NCI-H774 (cell line): ENCODE measurements at regions not wholly inside any gene's neighbourhood (a gene's known extent, or its start where the extent isn't known, plus 50 kb on each side); places are given as distances from the start of the nearest gene placed in this dataset.
"Not testable (repeated sequence)": the region's sequence is repeated elsewhere in the genome, so short reads cannot be mapped to it uniquely, and the experiment has no call there.

Experiments
- DNase-seq: peaks from one replicate; lab custom pipeline; 2025; lab: John Stamatoyannopoulos, UW

DNA sequence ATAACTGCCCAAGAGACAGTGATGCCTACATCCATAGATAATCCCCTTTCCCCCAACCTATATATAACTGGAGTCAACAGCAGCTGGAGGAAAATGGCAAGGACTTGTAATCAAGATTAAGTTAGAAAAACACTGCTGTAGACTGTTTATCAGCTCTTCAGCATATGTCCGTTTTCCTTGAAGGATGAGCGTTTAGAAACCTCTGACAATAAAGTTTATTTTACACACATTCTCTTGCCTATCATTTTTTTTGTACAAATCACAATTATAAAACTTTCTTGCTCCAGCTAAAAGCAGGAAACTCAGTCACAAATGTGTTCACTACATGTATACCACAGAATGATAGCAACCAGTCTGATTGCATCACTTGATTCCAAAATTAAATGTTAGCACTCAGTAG lies 50.8 kb downstream of the PPIAL4G start:
- not testable (repeated sequence) for DNase-seq

DNA sequence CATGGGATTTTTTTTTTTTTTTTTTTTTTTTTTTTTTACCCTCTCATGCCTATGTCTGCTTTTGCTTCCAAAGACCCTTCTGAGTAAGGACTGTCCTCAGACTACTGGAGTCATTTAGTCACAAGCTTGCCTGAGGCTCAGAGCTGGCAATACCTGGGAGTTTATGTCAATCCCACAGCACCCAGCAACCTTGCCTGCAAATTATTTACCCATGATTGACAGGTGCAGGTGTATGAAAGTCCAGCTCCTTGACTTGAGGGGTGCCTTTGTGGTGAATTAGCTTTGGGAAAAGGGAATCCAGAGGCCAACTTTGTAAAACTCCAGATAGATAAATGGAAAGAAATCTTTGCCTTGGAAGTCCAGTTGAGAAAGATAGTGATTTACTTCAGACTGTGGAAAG lies 53.2 kb downstream of the PPIAL4G start:
- not testable (repeated sequence) for DNase-seq

DNA sequence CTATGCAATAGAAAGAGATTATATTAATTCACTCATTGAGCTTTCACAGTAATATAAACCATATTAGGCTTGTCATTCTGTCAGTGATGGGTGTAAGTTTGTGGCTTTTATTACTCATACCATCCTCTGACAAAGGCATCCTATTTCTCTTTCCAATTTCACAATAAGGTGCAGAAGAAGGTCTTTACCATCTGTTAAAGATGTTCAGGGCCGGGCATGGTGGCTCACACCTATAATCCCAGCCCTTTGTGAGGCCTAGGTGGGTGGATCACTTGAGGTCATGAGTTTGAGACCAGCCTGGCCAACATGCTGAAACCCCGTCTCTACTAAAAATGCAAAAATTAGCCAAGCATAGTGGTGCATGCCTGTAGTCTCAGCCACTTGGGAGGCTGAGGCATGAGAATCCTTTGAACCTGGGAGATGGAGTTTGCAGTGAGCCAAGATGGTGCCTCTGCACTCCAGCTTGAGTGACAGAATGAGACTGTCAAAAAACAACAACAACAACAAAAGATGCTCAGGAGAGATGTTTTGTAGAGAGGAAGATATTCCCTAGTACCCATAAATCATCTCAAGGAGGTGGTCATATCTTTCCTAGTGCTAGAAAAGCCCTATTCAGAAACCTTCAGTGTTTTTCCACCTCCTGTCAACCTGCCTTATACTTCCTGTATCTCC lies 56.0 kb downstream of the PPIAL4G start:
- DNase-seq = not testable (repeated sequence)

DNA sequence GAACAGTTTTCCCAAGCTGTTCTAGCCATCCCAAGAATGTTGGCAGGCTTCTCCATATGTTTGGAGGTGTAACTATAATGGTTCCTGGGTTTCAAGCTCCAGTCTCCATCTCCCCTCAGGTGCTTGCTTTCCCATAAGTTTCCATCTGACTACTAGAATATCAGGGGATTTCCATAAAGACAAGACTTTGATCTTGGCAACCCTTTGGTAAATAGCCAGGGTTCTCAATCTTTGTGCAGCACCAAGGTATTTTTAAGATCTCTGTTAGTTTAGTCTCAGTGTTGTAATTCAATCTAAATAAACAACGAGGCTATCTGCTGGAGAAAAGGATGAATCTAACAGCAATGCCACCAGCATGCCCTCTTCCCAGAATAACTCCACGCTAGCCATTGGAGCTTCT lies 56.7 kb downstream of the PPIAL4G start:
- DNase-seq = not testable (repeated sequence)

DNA sequence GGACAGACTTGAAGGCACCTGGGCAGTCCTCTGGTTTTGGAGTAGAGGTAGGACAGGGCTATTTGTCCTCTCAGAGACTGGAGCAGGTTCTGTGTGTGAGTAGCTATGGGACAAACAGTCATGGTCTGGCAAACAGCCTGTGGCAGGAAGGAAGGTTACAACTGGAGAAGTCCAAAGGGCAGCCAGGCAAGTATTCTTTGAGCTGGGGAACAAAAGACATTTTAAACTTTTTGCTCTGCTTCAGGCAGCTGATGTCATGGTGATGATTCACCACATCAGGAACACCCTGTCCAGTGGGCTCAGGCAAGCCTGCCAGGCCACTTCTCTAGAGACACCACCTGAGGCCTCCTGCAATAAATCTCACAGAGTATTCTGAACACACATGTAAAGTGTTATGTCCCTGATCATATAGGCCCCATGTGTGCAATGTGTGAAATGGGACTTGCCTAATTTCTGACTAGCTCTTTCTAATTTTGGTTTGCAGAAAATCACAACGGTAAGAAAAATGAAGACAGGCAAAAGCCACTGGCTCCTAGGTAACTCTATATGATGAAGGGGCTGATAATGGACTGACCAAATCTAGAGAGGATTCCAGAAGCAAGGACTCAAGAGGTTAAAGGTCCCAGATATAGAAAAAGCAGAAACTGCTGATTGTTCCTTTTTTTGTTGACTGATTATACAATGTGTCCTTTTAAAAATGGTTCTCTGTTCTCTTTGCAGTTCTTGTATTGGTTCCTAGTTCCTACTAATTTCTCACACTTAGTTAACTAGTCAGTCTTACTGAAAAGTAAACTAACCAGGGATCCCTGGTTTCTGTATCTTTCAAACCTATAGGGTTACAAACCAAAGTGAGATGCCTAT lies 58.7 kb downstream of the PPIAL4G start:
- DNase-seq = not testable (repeated sequence)

DNA sequence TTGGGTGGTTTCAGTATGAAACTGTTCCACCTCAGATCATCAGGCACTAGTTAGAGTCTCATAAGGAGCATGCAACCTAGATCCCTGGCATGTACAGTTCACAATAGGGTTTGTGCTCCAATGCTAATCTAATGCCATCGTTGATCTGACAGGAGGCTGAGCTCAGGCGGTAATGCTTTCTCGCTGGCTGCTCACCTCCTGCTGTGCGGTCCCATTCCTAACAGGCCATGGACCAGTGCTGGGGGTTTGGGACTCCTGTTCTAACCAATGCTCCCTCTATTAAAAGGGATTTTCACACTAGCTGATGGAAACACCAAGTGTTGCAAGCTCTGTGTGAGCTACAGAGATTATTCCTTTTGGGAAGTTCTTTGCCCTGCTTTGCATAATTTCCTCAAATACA lies 60.2 kb downstream of the PPIAL4G start:
- not testable (repeated sequence) for DNase-seq

DNA sequence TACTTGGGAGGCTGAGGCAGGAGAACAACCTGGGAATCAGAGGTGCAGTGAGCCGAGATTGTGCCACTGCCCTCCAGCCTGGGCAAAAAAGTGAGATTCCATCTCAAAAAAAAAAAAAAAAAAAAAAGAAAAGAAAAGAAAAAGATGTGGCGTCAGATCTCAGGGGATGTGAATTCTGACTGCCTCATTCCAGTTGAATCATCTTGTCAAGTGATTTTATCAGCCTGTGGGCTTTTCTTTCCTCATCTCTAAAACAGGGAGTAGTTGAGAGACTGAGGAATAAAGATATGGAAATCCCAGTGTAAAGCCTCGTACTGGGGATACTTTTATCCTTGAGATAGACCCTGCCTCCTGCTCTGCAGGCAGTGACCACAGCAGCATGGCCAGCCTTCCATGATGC lies 65.9 kb downstream of the PPIAL4G start:
- not testable (repeated sequence) for DNase-seq

DNA sequence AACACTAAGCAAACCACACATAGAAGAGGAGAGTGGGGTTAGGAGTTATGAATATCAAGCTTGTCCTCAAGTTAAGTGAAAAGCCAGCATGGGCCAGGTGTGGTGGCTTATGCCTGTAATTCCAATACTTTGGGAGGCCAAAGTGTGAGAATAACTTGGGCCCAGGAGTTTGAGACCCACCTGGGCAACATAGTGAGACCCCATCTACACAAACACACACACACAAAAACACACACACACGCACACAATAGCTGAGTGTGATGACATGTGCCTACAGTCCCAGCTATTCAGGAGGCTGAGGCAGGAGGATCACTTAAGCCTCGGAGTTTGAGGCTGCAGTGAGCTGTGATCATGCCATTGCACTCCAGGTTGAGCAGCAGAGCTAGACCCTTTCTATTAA lies 69.7 kb downstream of the PPIAL4G start:
- DNase-seq = not testable (repeated sequence)

DNA sequence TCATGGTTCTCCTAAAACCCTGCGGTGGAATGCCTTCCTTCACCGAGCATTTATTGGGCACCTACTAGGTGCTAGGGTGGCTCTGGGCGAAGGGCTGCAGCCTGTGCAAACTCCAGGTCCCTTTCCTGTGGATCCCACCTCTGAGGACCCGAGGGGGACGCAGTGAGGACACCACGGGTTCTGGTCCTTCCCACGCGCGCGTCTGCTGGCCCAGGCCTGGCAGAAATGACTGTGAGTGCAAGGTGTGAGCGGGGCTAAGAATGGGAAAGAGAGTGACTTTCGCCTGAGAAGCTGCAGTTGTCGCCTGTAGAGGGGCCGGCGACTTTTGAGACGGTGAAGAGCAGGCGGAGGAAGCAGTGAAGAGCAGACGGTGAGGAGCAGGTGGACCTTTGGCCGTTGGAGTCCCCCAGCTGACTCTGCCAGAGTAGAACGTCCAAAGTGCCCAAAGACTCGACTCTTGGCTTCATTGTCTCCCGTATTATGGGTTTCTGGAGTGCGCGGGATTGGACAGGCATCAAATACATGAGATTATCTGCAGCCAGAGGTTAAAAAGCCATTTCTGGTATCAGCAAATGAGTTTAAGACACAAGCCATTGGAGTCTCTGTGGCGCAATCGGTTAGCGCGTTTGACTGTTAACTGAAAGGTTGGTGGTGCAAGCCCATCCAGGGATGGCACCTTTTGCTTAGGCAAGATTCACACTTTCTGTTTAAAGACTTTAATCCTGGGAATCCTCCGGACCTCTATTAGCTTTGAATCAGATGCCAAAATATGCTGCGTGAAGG lies 78.1 kb downstream of the PPIAL4G start:
- DNase-seq = not testable (repeated sequence)

DNA sequence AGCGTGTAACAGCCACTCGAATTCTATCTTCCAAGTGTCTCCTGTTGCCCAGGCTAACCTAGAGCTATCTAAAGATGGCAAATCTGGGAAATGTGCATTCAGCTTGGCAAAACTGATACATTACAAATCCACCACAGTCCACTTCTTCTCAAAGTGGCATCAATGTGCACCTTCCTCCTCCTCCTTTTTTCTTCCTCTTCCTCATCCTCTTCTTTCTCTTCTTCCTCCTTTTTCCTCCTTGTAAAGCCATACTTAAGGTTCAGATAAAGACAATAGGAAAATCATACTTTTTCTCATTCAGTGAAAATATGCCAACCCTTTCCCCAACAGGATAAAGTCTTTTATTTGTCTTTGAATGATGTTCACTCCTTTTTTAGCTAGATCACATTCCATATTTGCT lies 79.2 kb downstream of the PPIAL4G start:
- not testable (repeated sequence) for DNase-seq

DNA sequence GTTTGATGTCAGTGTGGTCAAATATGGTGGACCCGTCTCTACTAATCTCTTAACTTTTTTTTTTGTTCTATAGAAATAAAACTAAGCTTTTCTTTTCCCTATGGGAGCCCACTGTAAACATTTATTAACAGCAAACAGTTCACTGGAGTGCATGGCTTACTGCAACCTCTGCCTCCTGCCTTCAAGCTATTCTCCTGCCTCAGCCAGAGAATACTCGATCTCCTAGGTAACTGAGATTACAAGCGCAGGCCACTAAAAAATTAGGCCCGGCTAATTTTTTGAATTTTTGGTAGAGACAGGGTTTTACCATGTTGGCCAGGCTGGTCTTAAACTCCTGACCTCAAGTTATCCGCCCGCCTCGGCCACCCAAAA lies 80.0 kb downstream of the PPIAL4G start:
- not testable (repeated sequence) for DNase-seq

DNA sequence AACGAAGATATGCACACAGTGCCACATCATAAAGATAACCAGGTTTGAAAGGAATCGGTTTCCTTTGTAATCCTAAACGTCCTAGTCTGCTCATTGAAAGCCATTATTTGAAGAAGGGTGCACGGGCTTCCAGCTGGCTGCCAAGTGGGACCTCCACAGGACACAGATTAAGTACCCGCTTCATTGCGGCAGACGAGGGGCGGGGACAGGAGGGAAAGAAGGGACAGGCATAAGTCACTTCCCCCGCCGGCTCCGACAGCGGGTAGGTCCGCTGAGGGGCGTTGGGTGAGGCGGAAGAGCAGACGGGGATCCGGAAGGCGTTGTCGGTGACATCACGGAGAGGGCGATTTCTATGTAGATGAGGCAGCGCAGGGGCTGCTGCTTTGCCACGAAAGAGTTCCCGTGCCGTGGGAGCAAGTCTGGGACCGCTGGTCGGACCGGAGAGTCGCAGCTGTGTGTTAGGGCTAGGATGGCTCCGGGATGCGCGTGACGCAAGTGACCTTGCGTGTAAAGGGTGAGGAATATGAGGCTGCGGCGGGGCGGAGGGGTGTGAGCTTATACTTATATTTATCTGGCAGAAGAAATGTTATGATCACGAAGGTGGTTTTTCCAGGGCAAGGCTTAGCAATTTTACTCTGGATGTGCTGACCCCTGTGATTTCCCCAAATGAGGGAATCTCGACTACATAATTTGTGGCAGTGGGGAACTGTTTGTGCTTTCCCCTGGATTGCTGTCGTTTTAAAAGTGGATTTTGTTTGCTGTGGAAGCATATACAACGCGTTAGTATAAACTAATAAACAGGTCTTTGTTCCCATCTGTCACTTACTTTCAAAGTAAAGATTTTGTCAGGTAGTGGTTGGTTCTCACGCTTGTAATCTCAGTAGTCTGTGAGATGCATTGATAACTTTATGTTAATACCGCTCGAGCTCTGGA lies 80.7 kb downstream of the PPIAL4G start:
- DNase-seq = peak; percentile 81

DNA sequence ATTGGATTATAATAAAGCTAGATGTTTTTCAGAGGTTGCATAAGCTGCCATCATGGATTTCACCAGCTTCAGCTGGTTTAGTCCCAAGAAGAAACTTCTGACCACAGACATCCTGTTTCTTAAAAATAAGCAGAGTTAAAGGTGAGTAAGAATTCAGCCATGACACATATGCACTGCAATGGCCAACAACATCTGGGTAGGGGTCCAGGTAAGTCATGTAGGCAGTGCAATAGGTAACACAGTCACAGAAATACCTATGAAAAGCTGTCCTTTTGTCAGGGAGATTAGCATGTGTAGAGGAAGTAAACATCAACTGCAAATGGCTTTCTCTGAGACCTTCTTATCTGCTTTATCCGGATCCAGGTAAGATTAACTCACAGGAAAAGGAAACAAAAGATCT lies 85.6 kb downstream of the PPIAL4G start:
- DNase-seq = not testable (repeated sequence)

DNA sequence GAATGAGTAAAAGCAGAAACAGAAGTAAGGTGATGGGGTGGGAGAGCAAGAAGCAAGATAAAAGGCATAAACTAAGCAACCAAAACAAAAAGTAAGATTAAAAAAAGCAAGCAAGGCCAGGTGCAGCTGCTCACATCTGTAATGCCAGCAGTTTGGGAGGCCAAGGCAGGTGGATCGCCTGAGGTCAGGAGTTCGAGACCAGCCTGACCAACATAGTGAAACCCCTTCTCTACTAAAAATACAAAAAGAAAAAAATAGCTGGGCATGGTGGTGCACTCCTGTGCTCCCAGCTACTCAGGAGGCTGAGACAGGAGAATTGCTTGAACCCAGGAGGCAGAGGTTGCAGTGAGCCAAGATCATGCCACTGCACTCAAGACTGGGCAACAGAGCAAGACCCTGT lies 90.6 kb downstream of the PPIAL4G start:
- not testable (repeated sequence) for DNase-seq

DNA sequence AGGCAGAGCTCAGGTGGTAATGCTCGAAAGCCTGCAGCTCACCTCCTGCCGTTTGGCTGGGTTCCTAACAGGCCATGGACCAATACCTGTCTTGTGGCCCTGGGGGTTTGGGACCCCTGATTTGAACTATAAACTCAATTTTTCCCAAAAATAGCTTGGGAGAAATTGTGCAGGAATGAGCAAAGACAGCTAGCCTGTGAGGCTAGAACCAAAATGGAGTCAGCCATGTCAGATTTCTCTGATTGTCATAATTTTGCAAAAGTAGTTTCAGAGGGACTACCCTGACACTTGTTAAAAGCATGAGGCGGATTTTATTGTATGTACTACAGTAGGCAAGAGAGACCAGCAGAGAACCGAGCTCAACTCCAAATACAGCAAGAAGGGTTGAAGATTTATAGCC lies 91.8 kb downstream of the PPIAL4G start:
- DNase-seq = not testable (repeated sequence)

DNA sequence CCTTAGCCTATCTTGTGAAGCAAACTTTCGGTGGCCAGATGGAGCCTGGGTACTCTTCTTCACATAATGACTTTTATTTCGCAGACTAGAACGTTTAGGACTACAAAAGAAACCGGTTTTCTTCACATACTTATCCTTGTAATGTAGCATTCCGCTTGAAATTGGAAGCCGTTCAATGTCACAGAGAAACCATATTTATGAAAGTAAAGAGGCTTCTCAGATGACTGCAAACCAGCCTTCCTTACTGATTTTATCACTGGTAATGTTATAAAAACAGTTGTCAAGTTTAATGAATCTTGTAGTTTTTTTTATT lies 94.1 kb downstream of the PPIAL4G start:
- DNase-seq = no peak

DNA sequence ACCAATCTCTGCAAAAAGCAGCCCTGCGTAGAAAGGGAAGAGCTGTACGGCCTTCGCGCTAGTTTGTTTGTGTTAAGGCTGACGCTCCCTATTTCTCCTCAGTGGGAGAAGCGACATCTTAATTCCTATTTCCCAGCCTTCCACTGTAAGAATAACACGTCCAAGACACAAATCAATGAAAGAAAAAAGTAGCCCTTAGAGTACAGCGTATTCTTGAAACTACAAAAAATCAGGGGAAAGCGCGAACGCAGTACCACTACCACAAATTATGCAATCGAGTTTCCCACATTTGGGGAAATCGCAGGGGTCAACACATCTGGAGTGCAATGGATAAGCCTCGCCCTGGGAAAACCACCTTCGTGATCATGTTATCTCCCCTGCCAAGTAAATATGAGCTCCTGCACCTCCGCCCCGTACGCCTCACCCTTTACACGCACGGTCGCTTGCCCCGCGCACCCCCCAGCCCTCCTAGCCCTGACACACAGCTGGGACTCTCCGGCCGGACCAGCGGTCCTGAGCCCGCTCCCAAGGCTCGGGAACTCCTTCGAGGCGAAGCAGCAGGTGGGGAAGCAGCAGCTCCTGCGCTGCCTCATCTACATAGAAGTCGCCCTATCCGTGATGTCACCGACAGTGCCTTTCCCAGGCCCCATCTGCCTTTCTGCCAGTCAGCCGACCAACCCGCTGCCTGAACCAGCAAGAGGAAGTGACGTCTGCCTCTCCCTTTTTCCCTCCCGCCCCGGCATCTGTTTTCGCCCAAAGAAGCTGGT lies 94.7 kb downstream of the PPIAL4G start:
- peak; percentile 96 for DNase-seq

DNA sequence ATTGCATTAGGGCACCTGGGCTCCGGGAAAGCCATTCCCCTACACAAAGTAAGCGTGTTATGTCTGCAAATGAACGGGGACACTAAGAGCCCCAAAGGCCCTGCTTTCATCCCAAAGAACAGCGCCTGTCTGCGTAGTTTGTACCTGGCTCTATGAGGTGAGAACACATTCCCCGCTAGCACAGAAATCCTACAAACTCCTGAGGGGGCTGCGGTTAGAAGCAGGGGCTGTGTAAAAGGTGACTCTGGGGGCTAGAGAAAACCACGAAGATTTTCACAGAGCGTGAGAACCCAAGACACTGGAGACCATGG lies 95.2 kb downstream of the PPIAL4G start:
- DNase-seq = not testable (repeated sequence)

DNA sequence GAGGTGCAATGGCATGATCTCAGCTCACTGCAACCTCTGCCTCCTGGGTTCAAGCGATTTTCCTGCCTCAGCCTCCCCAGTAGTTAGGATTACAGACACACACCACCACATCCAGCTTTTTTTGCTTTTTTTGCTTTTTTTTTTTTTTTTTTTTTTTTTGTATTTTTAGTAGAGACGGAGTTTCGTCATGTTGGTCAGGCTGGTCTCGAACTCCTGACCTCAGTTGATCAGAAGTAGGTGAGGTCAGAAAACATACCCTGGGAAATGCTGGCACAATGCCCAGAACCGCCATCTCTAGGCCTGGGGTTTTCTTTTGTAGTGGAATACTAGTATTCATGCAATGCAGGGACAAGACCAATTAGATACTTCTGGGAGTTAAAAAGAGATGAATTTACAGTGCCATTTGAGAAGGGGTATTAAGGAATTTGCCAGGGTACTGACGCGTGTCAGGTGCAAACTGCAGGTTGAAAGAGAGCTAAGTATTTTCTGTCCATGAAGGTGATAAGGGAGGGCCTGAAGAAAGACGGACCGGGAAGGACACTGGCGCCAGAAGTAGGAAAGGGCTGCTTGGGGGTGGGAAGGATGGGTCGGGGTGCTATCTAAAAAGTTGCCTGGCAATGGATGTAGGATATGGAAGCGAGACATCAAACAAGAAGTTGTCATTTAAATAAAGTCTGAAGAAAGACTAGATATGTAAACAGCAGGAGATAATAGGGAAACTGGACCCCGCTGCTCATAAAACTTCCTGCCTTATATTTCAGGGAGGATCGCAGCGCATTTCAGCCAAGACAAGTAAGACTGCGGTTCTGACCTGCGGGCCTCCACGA lies 95.8 kb downstream of the PPIAL4G start:
- not testable (repeated sequence) for DNase-seq

DNA sequence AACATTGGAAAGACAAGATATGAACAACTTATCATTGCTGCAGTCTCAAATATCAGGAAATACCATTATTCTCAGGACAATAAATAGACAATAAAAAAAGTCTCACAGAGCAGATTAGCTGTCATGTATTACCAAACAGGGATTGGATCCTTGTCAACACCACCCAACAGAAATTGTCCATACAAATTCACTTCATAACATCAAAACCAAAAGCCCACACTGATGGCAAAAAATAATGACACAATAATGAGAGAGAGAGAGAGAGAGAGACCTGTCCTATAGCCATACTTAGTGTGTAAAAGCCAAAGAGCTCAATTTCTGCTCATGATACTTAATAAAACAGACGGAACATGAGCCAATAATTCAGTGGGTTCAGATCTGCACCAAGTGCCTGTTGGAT lies 96.5 kb downstream of the PPIAL4G start:
- no peak for DNase-seq
